GM19239 (cell line): ENCODE measurements at regions not wholly inside any gene's neighbourhood (a gene's known extent, or its start where the extent isn't known, plus 50 kb on each side); places are given as distances from the start of the nearest gene placed in this dataset.
"Not testable (repeated sequence)": the region's sequence is repeated elsewhere in the genome, so short reads cannot be mapped to it uniquely, and the experiment has no call there.

Experiments
- DNase-seq: peaks from one replicate; pipeline ENCODE4 v3.0.0; 2011; ENCODE audit warnings: low spot score; ENCODE audit not compliant: insufficient read length
- FAIRE-seq: peaks from 2 replicates; lab custom pipeline; 2011; peaks lifted over from hg19 to GRCh38; lab: Jason Lieb, UNC

DNA sequence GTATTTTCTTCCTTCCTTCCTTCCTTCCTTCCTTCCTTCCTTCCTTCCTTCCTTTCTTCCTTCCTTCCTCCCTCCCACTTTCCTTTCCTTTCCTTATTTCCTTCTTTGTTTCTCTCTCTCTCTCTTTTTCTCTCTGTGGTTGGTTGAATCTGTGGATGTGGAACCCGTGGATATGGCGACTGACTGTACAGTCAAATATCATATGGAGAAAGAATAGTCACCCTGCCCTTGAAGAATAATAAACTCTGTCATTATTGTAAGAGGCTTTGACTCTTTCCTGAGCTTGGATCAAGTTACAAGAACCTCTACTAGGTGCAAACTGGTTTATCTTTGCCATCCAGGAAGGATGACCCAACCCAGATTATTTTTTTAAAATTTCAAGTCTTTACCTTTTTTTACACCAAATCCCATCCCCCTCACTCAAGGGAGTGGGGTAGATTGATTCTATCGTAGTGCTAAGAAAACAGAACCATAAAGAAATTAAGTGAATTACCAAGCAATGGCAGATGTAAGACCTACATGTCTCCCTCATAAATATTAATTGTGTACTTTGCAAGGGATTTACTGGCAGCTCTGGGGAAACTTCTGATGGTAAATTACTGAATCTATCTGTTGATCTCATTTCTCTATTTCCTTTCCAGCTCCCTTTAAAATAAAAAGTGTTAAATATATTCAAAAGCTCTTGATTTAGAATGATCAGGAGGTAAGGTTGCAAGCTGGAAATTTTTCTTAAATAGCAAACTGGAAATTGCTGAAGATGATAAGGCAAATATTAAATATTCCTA is 667.5 kb downstream of the UTRN start:
- DNase-seq, result no peak
- FAIRE-seq, result no peak

GRCh38 chr6:144953552-144954240 is 668.6 kb downstream of the UTRN start:
- no peak for DNase-seq

GRCh38 chr6:144954241-144954556 is 669.1 kb downstream of the UTRN start:
- no peak for FAIRE-seq
- no peak for DNase-seq

More at GRCh38 chr6:144953552-144954240, 668.6 kb downstream of the UTRN start:
- FAIRE-seq, result no peak

DNA sequence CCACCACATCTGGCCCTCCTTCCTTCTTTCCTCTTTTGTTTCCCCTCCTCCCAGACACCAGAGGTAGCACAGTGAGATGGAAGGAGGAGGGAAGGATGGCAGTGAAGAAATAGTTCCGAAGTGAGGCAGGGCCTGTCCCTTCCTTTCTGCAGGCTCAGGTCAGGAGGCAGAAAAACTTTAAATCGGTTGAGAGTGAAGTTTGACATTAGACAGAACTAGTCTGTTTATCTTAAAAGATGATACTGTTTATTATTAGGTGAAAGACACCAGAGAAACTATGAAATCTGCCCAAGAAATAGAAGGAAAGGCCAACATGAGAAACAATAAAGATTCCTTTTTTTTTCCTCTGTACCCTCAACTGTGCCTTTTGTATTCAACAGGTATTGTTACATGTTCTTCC is 670.3 kb downstream of the UTRN start:
- no peak for FAIRE-seq
- DNase-seq, result no peak

GRCh38 chr6:144955859-144956258 is 670.7 kb downstream of the UTRN start:
- DNase-seq (no peak), FAIRE-seq (no peak)

DNA sequence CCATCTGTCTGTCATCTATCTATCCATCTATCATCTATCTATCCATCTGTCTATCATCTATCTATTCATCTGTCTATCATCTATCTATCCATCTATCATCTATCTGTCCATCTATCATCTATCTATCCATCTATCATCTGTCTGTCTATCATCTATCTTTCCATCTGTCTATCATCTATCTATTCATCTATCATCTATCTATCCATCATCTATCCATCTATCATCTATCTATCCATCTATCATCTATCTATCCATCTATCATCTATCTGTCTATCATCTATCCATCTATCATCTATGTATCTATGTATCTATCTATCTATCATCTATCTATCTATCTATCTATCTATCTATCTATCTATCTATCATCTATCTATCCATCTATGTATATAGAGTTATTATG is 671.6 kb downstream of the UTRN start:
- not testable (repeated sequence) for DNase-seq, FAIRE-seq

GRCh38 chr6:144957236-144957937 is 672.3 kb downstream of the UTRN start:
- no peak for DNase-seq
- FAIRE-seq, result no peak

GRCh38 chr6:144969154-144969553 is 684.0 kb downstream of the UTRN start:
- FAIRE-seq (no peak), DNase-seq (no peak)

DNA sequence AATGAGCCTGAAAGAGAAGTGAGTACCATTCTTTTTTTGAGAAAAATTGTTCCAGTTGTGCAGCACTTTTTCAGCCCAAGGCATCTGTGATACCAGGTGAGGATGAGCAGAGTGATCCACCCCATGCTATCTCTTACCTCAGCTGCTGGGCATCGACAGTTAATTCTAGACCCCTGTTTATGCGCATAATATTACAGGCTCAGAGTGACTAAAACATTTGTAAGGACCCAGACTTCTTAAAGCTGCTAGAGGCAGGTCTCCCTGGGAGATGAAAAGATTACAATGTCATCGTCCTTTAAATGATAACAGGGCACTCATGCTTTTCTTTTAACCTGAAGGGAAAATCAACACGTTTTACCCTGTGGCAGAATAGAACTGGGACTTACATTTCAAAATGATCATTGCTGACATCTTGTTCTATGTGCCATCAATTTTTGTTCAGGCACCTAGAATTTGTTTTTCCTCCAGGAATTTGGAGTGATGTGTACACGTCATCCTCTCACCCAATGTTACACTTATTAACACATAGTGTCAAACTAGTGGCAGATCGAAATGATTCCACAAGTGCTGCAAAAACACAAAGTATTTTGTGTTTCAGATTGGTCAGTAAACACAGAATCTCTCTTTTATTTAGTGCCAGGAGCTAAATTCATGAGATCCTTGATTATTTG is 684.6 kb downstream of the UTRN start:
- FAIRE-seq, result no peak
- no peak for DNase-seq

- not testable (repeated sequence) for DNase-seq, FAIRE-seq
Measured at GRCh38 chr6:144977250-144977864, 692.2 kb downstream of the UTRN start.

GRCh38 chr6:144978208-144978607 is 693.1 kb downstream of the UTRN start:
- no peak for DNase-seq
- FAIRE-seq, result no peak

GRCh38 chr6:144986271-144986670 is 701.1 kb downstream of the UTRN start:
- DNase-seq (no peak), FAIRE-seq (no peak)

- FAIRE-seq, result no peak
- DNase-seq, result no peak
Measured at GRCh38 chr6:144989319-144990107, 704.4 kb downstream of the UTRN start.

DNA sequence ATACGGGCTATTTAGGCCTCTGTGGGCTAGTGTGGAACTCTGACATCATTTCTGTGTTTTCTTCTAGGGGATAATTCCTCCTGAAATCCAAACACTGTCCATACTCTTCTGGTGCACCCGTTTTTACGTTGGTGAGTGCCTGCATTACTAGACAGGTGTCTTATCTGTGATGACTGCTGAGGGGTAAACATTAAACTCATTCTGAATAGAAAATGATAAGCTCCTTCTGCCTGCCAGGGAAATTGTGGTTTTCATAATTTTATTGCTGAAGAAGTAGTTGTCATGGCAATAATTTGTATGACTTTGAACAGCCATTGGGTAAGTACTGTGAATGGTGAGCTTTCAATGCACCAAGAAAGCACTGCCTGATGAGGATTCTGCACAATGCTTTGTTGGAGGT is 705.6 kb downstream of the UTRN start:
- no peak for FAIRE-seq

DNA sequence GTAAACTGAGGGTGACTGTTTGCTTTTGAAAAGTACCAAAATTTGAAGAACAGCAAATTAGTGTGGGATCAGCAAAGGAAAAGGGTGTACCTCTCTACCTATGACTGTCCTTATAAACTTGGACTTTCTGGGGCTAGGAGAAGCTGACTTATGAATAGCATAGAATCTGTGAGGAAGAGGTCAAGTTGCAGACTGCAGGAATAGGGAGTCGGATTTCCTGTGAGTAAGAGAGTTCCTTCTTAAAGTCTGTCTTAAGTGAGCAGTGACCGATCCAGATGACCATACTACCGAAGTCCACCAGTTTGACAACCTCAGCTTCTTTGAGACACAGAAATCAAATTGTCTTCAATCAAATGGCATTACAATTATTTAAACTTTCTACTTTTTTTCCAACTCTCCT is 708.7 kb downstream of the UTRN start:
- DNase-seq, result no peak
- FAIRE-seq, result no peak

More for the DNA sequence above, 705.6 kb downstream of the UTRN start:
- DNase-seq, result no peak

GRCh38 chr6:144997996-144998395 is 712.9 kb downstream of the UTRN start:
- DNase-seq (no peak), FAIRE-seq (no peak)

DNA sequence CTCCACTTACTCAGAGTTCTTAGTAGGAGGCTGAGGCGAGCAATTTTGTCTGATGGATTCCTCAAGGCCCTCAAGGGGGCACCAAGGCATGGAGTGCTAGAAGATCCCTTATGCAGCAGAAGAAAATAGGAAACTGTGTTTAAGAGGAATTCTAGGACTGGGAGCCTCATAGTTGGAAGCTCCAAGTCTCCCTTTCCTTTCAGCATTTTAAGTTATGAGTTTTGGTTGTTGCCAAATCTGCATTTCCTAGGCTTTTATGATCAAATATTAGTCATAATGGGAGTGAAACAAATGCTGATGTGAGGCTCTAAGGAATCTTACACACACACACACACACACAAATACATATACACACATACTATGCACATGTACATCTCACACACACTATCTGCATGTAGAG is 714.0 kb downstream of the UTRN start:
- no peak for FAIRE-seq
- DNase-seq, result no peak

GRCh38 chr6:145003145-145003544 is 718.0 kb downstream of the UTRN start:
- DNase-seq (no peak), FAIRE-seq (no peak)

- no peak for DNase-seq
- no peak for FAIRE-seq
Measured at GRCh38 chr6:145006914-145007313, 721.8 kb downstream of the UTRN start.
